WTC11 (cell line): ENCODE measurements at regions not wholly inside any gene's neighbourhood (a gene's known extent, or its start where the extent isn't known, plus 50 kb on each side); places are given as distances from the start of the nearest gene placed in this dataset.

Experiments used
- AFF4 ChIP-seq: sonication (generic); formaldehyde crosslinking; IDR thresholded peaks from 2 replicates; pipeline ENCODE4 v1.8.1; 2023; ENCODE audit warnings: mild to moderate bottlenecking, missing genetic modification reagents, borderline replicate concordance
- ATF6 ChIP-seq: sonication (generic); formaldehyde crosslinking; IDR thresholded peaks from 2 replicates; pipeline ENCODE4 v1.8.1; 2023; ENCODE audit warnings: mild to moderate bottlenecking, missing genetic modification reagents
- CTCF ChIP-seq: fragments of 200-600 bp; IDR thresholded peaks from 2 replicates; pipeline ENCODE4 v1.8.0; 2022; ENCODE audit warnings: antibody characterized with exemption
- E2F1 ChIP-seq: sonication (generic); formaldehyde crosslinking; IDR thresholded peaks from 2 replicates; pipeline ENCODE4 v1.8.0; 2022; ENCODE audit warnings: mild to moderate bottlenecking, missing genetic modification reagents
- HMGXB4 ChIP-seq: sonication (generic); formaldehyde crosslinking; IDR thresholded peaks from 2 replicates; pipeline ENCODE4 v1.8.1; 2023; ENCODE audit warnings: mild to moderate bottlenecking, moderate library complexity, missing genetic modification reagents
- NR1H2 ChIP-seq: sonication (generic); formaldehyde crosslinking; IDR thresholded peaks from 2 replicates; pipeline ENCODE4 v1.9.0; 2021; ENCODE audit warnings: mild to moderate bottlenecking, moderate library complexity, missing genetic modification reagents
- USF1 ChIP-seq: sonication (generic); formaldehyde crosslinking; IDR thresholded peaks from 2 replicates; pipeline ENCODE4 v1.8.0; 2022; ENCODE audit warnings: mild to moderate bottlenecking, missing genetic modification reagents

- TF ChIP-seq HMGXB4 (CRISPR knock-in tag), result no peak
- no peak for TF ChIP-seq CTCF
- TF ChIP-seq E2F1 (CRISPR knock-in tag), result no peak
- no peak for TF ChIP-seq AFF4 (CRISPR knock-in tag)
- TF ChIP-seq NR1H2 (CRISPR knock-in tag), result no peak
- TF ChIP-seq ATF6 (CRISPR knock-in tag), result no peak
- no peak for TF ChIP-seq USF1 (CRISPR knock-in tag)
These were observed 87.9 kb upstream of the PTBP2 start for GRCh38 chr1:96633695-96634094.
